Non-pigmented ciliary epithelial cell (primary cell): ENCODE measurements at regions not wholly inside any gene's neighbourhood (a gene's known extent, or its start where the extent isn't known, plus 50 kb on each side); places are given as distances from the start of the nearest gene placed in this dataset.
"Not testable (repeated sequence)": the region's sequence is repeated elsewhere in the genome, so short reads cannot be mapped to it uniquely, and the experiment has no call there.

ENCODE experiments used
- DNase-seq: peaks from one replicate; pipeline ENCODE4 v3.0.0-alpha.2; 2010; ENCODE audit warnings: low read depth

GRCh38 chr2:375956-376307, 88.0 kb upstream of the ALKAL2 start:
- DNase-seq: no peak

GRCh38 chr2:375270-375955, 87.5 kb upstream of the ALKAL2 start:
- no peak for DNase-seq

- DNase-seq: no peak
These were observed 80.5 kb upstream of the ALKAL2 start for GRCh38 chr2:368386-368785.

GRCh38 chr2:367246-367645, 79.4 kb upstream of the ALKAL2 start:
- DNase-seq: no peak

GRCh38 chr2:366706-367105, 78.8 kb upstream of the ALKAL2 start:
- no peak for DNase-seq

GRCh38 chr2:365367-366275, 77.7 kb upstream of the ALKAL2 start:
- no peak for DNase-seq

GRCh38 chr2:363824-364470, 76.1 kb upstream of the ALKAL2 start:
- DNase-seq: no peak

GRCh38 chr2:362924-363323, 75.0 kb upstream of the ALKAL2 start:
- DNase-seq: no peak

GRCh38 chr2:360124-360523, 72.2 kb upstream of the ALKAL2 start:
- no peak for DNase-seq

- DNase-seq: no peak
These were observed 71.2 kb upstream of the ALKAL2 start for GRCh38 chr2:359047-359446.

GRCh38 chr2:357811-358210, 69.9 kb upstream of the ALKAL2 start:
- no peak for DNase-seq

- DNase-seq: not testable (repeated sequence)
These were observed 68.4 kb upstream of the ALKAL2 start for GRCh38 chr2:356304-356703.

GRCh38 chr2:355773-356172, 67.9 kb upstream of the ALKAL2 start:
- DNase-seq: no peak

GRCh38 chr2:352696-353095, 64.8 kb upstream of the ALKAL2 start:
- DNase-seq: no peak

GRCh38 chr2:349390-349789, 61.5 kb upstream of the ALKAL2 start:
- no peak for DNase-seq

- DNase-seq: no peak
These were observed 60.5 kb upstream of the ALKAL2 start for GRCh38 chr2:348361-348916.

GRCh38 chr2:344811-345210, 56.9 kb upstream of the ALKAL2 start:
- no peak for DNase-seq

- DNase-seq: no peak
These were observed 55.5 kb upstream of the ALKAL2 start for GRCh38 chr2:343355-343754.

- no peak for DNase-seq
These were observed 54.0 kb upstream of the ALKAL2 start for GRCh38 chr2:341912-342311.

- DNase-seq: no peak
These were observed 53.2 kb upstream of the ALKAL2 start for GRCh38 chr2:341017-341542.
